ENCODE measurements at regions not wholly inside any gene's neighbourhood (a gene's known extent, or its start where the extent isn't known, plus 50 kb on each side); places are given as distances from the start of the nearest gene placed in this dataset.

DNA sequence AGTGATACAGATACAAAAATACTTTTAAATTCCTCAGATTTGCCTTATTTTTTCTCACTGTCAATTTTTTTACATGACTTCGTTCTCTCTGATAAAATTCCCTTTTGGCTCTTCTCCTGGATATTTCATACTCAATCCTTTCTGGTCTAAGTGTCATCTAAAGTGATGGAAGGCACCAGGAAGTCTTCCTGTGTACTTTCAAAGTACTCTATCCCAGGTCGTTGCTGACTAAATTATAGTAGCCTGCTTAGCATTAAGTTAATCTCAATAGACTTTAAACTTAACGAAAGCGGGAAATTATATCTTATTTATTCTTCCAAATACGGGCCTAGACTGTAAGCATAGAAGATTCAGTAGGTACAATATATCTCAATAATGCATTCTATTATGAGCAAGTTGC lies 67.8 kb downstream of the CASP12 start:
- DNase-seq (ENCODE audit: low spot score), result no peak

DNA sequence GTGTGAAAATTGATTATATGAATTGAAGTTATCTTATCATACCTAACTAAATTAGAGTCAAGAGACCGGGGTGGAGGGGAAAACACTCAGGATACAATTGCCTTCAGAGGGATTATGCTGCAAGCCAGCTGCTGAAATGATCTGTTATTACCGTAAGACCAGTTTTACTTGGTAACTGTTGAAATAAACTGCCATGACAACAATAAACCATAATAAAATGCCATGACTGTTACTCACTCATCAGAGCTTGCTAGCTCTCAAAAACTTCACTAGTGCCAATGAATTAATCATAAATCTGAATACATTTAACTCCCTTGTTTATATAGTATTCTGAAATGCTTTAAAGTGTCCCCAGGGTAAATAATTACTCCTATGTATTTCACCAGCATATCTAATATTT lies 68.2 kb downstream of the CASP12 start:
- DNase-seq (ENCODE audit: low spot score), result peak; percentile 40

DNA sequence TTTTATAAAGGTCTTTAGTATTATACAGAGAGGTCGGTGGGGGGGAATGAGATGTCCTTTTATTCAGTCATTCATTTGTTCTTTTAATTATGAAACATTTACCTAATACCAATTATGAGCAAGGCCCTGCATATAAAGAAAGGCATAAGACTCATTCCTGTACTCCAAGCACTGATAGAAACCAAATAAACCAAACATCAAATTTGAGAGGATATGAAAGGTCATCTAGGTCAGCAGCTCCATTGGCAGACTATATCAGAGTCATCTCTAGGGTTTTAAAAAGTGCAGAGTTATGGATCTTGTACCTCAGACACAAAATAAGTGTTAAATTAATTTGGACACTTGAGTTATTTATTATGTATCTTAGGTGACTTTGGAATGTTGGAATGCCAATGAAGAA lies 71.5 kb downstream of the CASP12 start:
- no peak for DNase-seq (ENCODE audit: low spot score)

DNA sequence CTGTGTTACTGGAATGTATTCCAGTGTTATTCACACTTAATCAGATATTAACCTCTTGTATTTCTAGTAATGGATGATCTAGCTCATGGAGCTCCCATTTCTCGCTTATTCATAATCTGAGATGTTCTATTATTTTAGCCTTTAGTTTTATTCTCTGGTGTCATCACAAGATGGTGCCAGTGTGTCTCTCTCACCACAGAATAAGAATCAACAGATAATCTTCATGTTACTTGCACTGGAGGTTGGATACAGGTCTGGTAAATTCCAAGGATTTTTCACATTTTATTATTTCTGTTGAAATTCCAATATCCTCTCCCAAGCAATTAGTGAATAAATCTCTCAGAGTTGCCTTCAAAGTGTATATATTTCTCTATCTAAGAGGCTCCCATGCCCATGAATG lies 74.6 kb downstream of the CASP12 start:
- DNase-seq (ENCODE audit: low spot score), result no peak

DNA sequence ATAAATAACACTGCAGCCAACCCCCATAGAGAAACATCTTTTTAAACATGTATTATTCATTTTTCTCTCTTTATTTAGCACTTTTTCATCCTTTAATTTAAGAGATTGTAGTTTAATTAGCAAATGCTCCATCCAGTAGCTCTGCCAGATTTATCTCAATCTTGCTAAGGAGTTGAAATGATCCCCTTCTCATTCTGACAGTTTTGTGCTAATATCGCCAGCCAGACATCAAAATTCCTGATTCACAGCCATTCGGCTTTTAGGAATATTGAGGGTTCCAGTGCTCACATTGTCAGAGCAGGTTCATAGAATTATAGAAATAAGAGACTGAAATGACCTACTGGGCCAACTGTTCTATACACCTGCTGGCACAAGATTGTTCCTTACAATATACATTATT lies 77.8 kb downstream of the CASP12 start:
- DNase-seq (ENCODE audit: low spot score), result no peak

DNA sequence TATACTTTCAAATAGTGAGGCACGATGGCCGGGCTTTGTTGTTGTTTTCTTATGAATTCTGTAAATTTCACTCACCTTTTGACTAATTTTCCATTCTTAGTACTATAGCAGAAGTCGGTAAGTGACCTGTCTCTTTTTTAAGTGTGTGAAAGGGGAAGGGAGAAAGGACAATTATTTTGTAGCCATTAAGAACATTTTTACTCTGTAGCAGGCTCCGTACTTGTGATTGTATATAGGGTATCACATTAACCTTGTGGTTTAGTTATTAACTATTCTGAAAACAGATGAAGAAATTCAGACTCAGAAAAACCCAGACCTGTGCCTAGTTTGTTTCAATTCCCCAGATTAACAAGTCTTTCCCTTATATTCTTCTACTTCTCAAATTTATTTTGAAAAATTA lies 78.7 kb downstream of the CASP12 start:
- no peak for DNase-seq (ENCODE audit: low spot score)

DNA sequence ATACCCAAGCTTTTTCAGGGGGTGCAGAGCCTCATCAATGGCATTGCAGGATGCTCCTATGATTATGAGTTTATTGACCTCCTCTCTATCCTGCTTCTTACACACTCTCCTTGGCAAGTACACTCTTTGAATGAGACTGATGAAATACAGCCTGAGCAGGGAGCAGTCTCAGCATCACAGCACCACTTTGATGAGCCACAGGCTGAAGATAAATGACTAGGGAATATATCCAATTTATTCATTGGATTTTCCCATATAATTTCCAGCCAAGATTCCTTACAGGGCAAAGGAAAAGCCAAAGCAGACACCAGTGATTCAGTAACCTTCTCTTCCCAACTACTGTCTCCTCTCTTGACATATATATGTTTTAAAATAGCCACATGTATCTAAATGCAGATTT lies 79.2 kb downstream of the CASP12 start:
- DNase-seq (ENCODE audit: low spot score), result no peak

DNA sequence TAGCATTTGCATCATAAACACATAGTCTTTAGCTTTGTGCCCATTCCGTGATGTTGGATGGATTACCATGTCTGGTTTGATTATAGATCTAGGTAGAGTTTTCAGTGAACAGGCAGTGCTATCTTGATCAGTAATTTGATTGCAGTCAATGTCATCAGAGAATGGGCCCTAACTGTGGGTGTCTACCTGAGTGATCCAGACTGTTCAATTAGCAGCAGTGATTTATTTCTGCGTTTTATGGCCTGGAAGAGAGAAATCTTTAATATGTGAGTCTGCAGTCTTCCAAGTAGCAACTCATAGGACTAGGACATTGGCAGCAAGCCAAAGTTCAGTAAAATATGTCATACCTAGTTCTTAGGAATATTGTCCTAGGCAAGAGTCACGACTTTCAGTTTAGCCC lies 80.3 kb downstream of the CASP12 start:
- DNase-seq (ENCODE audit: low spot score), result no peak

DNA sequence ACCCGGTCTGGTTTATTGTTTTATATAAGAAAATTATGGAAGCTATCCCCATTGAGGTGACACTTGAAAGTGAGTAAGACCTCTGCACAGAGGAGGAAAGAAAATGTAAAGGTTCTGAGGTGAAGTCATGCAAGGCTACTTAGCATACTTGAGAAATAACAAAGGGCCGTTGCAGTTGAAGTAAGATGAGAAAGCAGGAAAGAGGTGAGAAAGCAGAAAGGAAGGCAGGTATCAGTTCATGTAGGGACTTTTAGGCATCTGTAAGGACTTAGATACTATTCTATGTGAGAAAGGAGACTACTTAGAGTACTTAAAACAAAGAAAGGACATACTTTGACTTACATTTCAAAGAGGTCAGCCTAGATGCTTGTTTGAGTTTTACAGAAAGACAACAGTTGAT lies 84.7 kb downstream of the CASP12 start:
- no peak for DNase-seq (ENCODE audit: low spot score)

DNA sequence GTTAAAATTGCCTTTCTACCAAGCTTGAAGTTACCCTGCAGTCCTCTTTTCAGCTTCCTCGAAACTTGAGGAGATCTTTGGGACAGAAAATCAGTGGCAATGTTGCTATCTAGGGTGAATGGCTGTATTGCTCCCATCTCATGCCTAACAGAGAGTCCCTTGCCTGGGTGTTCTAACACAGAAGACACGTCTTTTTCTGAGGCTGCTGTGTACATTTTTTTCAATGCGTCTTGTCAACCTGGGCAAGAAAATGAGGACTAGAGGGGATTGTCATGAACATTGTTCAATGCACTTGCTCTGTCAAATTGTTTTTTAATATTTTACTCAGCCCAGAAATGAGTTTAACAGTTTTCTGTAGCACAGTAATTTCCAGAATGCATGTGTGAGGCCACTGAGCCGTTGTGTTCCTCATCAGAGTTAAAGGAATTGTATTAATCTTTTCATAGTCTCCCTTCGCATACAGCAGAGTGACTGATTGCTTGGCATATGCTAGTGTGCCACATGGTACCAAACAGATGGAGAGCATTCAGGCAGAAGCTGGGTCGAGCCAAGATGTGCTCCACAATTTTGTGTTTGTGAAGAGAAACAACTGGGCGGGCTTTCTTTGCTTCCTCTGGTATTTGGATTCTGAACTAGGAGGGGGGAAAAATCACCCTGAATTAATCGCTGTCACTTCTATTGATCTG lies 86.0 kb downstream of the CASP12 start:
- DNase-seq (ENCODE audit: low spot score), result no peak

DNA sequence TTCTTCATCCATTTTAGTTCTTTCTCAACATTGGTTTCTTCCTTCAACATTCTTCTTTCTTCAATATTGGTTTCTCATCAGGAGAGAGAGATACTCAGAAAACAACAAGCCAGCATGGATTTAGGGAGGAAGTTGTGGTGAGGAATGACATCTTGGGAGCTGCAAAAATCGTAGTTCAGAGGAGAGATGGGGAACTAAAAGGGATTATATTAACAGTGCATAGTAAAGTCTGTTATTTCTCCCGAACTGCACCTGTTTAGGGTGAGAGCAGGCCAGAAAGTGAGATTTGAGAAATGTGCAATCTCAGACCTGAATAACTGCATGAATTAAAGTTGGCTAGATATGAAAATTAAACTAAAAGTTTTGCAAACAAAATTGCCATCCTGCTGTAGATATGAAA lies 94.5 kb downstream of the CASP12 start:
- no peak for DNase-seq (ENCODE audit: low spot score)

DNA sequence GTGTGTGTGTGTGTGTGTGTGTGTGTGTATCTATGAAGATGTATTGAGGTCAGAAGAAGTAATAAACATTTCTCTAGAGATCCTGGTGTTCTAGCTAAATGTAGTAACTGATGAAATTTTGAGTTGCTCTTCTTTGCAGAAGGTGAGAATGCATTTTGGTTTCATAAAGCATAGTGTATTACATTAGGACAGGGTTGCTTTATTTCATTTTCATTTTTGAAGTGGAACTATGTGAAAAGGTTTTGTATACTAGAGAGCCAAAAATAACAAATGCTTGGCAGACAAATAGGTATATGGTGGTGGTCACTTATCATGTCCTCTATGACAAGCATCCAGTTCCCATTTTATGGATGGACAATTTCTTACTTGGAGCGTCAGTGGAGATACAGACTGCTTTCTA lies 99.0 kb downstream of the CASP12 start:
- DNase-seq (ENCODE audit: low spot score), result no peak

DNA sequence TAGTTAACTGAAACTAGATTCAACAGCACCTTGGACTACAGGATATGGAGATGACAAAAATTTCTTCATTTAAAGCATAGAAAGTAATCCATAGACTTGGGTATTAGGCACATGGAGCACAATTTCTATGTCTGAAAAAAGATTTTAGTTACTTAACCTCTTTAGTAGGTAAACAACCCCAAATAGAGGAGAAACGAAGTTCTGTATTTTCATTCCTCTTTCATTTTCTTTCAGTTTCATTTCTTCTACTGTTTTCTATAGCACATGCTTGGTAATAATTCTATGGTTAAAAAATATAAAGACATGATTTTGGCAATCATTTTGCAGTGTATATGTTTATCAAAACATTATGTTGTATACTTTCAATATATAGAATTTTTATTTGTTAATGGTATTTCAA lies 99.5 kb downstream of the CASP12 start:
- DNase-seq (ENCODE audit: low spot score), result no peak

DNA sequence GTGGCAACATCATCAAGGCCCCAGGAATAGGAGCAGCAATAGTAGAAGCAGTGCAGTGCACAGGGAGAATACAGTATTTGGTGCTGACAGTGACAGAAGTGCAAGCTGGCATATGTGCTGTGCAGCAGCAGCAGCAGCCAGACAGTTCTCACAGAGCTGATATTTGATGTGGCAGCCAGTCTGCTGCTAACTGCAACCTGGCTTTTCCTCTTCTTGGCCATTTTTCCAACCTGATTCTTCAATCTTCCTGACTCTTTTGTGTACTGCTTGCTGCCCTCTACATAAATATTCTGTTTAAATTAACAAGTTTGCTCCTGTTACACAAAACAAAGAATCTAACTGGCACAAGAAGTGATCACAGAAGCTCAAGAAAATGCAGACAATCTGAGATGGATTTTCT lies 102.0 kb downstream of the CASP12 start:
- DNase-seq (ENCODE audit: low spot score), result no peak

DNA sequence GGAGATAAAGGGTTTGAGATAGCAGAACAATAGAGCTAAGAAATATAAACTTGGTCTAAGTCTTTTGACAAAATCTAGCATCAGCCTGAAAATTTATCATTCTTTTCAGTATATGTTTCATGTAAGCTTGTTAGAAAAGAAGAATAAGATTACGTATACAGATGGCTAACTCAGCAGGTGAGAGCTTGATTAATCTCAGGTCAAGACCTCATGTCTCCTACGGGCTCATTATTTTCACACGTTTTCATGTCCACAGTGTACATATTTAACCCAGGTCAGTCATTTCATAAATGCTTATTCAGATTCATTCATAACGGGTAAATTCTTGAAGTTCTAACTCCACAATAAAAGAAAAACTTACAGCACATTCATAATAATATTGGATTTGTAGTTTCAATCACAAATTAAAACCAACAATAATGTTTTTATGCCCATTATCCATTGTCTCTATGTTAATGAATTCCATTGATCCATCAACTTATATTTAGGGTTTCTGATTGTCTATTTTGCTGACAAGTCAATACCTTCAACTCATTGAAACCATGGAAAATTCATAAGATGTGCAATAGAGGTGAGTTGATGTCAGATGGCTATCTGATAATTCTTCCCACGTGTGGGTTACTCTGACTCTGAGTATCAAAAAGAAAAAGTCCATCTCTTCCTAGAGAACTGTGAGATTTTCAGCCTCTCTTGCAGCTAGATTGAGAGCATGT lies 102.6 kb downstream of the CASP12 start:
- no peak for DNase-seq (ENCODE audit: low spot score)

DNA sequence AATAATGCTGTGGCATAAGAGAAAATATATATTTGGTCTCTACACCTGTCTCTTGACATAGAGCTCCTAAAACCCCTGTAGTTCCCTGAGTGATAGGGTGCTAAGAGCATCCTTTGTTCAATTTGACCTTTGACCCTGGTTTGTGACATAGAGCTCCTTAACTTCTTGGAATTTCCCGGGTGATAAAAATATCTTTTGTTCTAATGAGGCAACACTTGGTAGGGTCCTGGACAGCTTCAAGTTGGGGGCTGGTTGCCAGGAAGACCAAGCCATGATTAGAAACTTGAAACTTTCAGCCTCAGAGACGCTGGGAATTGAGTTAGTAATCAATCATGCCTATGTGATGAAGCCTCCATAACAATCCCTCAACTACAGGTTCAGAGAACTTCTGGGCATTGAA lies 105.4 kb downstream of the CASP12 start:
- no peak for DNase-seq (ENCODE audit: low spot score)

DNA sequence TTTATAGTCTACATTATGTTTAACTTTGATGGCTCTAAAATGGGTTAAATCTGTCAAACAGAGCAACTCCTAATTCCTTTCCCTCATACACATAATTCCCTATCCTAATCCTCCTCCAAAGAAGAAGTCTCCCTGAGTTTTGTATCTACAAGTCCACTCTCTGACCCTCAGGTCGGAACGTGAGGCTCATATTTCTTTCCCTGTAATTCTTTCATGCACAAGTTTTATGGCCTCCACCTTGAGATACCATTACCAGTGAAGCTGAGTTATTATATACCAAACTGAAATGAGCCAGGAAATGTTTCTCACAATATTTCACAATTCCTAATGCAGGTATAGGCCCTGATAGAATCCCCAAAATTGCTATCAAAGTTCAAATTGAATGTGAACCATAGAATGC lies 106.4 kb downstream of the CASP12 start:
- no peak for DNase-seq (ENCODE audit: low spot score)

DNA sequence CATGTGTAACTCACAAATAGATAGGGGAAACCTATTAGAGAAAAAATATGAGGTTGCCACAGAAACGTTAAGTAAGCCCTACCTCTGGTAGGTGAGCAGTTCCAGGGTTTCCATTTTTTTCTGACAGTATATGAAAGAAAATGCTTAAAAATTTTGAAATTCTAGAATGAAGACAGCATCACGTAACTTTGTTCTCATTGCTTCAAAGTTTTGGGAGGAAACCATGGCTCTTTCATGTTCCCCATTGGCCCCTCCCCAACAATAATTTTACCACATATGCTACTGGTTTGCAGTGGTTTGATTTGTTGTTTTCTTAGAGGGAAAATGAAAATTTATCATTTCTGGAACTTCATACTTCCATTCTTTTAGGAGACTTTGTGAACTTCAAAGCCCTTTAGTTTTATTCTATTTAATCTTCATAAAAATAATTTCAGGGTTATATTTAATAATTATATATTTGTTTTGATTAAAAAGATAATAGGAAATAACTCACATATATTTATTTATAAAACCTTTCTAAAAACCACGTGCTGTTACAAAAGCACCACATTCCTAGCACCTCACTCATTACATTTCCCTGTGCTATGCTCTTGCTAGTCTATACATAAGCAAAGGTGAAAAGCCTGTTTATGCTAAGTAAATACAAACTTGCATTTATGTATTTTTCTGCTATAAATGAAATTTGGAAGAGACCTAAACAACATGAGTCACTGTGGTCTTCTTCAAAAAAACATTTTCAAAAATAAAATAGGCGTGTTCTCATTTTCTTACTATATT lies 113.4 kb downstream of the CASP12 start:
- DNase-seq (ENCODE audit: low spot score), result no peak

DNA sequence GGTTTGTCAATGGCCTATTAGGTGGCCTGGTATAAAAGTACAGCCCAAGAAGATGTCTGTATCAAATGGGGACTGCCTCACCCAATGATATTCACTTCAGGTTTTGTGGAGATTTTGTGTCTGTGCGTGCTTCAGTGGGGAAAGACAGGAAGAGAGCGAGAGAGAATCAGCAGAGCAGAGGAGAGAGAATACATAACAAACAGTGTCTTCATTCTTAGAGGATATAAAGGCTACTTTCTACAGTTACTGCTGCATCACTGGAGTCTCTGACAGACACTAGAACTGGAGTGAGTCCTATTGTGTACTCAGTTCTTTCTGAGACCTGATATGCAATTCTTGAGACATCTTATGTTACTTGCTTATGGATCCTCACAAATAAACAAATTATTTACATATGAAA lies 115.0 kb downstream of the CASP12 start:
- DNase-seq (ENCODE audit: low spot score), result no peak

DNA sequence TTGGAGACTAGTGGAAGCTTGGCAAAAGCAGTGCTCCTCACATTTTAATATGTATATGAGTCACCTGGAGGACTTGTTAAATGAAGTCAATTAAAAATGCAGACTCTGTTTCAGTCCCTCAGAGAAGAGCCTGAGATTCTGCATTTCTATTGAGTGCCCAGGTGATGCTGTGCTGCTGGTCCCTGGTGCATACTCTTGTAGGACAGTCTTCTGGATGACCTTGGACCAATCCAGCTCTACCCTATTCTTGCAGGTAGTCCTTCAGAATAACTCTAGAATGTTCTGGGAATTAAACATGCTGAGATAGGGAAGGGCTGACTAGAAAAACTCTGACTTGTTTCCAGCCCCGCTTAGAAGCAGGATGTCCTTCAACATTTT lies 115.9 kb downstream of the CASP12 start:
- no peak for DNase-seq (ENCODE audit: low spot score)

DNA sequence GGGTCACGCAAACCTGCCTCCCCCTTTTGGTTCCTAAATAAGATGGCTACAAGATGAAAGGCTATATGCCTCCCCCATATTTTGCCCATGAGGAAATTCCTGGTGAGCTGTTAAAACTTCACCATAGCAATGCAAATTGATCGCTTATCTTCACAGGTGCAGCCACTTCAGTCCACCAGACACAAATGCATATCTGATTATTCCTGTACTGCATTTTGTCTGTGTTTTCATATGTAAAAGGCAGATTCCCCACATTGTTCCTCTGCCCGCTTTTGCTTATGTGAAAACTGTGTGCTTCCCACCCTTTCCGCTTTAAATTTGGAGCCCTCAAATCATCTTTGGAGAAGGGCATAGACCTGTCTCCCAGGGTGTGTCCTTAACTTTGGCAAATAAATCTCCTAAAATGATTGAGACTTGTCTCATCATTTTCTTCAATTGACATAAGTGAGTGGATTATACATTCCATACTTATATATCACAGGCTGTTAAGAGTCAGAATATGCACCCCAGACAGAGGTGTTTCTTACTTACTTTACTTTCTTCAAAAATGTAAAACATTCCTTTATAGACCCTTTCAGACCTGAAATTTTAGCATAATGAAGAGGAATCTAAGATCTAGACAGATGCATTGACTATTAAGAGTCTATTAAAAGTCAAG lies 116.4 kb downstream of the CASP12 start:
- DNase-seq (ENCODE audit: low spot score), result no peak

DNA sequence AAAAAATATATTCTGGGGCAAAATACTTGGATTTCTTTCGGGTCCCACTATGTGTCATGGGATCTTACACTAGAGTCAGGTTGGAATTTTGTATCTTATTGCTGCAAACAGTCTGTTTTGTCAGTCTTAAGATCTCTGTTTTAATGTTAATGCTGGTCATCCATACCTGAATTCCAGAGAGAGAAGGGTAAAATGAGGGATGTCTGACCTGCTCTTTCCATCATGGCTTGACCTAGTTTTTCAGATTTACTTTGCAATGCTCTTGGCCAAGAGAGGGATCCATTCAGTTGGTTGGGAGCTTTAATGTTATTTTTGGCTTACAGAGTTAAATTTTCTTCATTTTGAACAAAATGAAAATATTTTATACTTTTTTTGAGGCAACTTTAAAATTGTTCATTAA lies 117.2 kb downstream of the CASP12 start:
- no peak for DNase-seq (ENCODE audit: low spot score)
